Stimulated activated CD8-positive, alpha-beta memory T cell treated with anti-CD3 and anti-CD28 coated beads, Interleukin-4, amount 100 ng/mL, for 1 hour (primary cell): ENCODE measurements at regions not wholly inside any gene's neighbourhood (a gene's known extent, or its start where the extent isn't known, plus 50 kb on each side); places are given as distances from the start of the nearest gene placed in this dataset.
"Not testable (repeated sequence)": the region's sequence is repeated elsewhere in the genome, so short reads cannot be mapped to it uniquely, and the experiment has no call there.

Source experiments
- DNase-seq, 2 donors: peaks; one replicate each; pipeline ENCODE4 v3.0.0-alpha.2; 2020; ENCODE audit warnings: low read depth in 2 of 2, low spot score in 1 of 2

GRCh38 chr2:207216457-207216856, 50.7 kb upstream of the KLF7 start:
- DNase-seq = no peak

- DNase-seq = no peak
Observed at GRCh38 chr2:207217442-207217841, 51.7 kb upstream of the KLF7 start.

DNA sequence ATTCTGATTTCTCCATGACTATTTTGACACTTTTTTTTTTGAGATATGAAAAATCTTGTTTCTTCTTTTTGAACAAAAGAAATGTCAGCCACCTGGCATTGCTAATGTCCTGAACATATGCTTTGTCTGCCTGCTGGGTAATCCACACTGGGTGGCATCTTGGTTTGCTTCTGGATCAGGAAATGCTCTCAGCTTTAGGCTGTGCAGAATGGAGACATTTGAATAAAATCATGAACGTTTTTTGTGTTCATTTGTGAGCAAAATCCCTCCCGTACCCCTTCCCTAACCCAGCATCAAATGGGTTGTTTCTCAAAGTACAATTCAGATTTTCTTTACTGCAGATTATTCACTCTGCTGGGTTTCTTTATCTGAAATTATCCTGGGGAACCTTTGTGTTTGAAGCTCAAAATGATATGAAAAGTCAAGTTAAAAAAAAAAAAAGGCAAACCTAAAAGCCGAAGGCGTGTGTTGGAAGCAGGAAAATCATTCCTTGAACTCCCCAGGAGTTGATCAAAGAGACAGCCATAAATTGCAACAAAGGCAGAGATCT, 53.4 kb upstream of the KLF7 start:
- no peak for DNase-seq

GRCh38 chr2:207219676-207220501, 54.1 kb upstream of the KLF7 start:
- DNase-seq = no peak

DNA sequence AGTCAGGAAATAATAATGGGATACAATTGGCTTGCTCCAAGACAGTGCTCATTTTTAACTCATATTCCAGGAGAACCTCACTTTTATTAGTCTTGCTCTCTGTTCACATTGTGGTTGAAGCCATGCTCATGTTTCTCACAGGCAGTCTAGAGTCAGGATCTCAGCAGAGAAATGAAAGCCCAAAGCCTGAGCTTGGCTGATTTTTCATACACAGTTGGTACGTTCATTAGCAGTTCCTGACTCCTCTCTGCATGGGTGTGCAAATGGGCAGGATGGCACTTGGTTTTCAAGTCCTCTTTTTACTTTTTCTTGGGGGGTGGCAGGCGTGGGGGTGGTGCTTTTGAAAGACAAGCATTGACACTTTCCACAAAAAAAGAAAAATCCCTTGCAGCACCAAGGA, 56.0 kb upstream of the KLF7 start:
- DNase-seq = no peak

DNA sequence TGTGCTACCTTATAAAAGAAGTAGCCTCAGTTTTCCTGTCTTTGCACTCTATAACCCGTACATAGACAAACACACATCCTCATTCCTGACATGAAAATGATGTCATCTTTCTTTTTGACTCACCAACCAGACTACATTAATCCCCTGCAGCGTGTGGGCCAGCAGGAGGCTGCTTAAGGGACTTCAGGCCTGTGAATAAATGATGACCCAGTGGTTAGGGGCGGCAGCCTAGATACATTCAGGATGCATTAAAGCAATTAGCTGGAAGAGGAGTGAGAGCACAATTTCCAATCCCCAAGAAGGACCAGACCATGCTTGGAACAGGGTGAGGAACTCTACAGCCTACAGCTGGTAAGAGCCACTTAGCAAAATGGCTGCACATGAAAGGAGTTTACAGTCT, 57.3 kb upstream of the KLF7 start:
- DNase-seq = no peak

DNA sequence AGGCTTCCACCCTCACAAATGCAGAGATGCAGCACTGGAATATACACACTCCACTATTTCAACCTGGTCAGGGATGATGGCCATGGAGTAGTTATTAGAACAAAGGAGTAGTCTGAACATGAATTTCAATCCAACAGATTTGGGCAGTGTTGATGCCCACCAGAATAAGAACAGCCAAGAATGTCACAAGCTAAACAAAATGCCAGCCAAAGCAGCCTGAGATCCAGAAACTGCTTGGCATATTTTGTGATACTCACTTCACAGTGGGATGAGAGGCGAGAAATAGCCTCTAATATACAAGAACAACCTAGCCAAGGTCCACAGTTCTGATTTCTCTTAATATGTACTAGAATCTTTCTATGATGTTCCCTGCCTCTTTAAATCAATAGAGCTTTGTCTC, 58.6 kb upstream of the KLF7 start:
- DNase-seq = no peak

GRCh38 chr2:207224791-207225482, 59.2 kb upstream of the KLF7 start:
- DNase-seq = no peak

GRCh38 chr2:207225773-207226172, 60.0 kb upstream of the KLF7 start:
- DNase-seq = no peak

GRCh38 chr2:207226243-207226642, 60.5 kb upstream of the KLF7 start:
- no peak for DNase-seq

DNA sequence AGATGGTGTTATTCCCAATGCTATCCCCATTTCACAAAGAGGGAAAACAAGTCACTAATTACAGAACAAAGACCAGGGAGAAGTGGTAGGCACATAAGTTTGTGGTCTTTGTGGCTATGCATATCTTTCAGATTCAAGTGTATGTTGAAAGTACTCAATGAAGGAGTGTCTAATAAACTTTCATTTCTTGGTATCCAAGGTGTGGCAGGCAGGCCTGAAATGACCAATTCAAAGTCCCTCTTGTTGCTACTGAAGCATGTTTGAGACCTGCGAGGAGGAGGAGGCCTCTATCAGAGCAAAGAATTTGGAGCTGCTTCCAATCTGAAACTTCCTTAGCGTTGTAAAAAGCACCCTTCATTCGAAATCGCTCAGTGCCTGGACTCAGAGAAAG, 60.9 kb upstream of the KLF7 start:
- DNase-seq = no peak

- no peak for DNase-seq
Observed at GRCh38 chr2:207227062-207227748, 61.5 kb upstream of the KLF7 start.

GRCh38 chr2:207227749-207228145, 62.0 kb upstream of the KLF7 start:
- no peak for DNase-seq

DNA sequence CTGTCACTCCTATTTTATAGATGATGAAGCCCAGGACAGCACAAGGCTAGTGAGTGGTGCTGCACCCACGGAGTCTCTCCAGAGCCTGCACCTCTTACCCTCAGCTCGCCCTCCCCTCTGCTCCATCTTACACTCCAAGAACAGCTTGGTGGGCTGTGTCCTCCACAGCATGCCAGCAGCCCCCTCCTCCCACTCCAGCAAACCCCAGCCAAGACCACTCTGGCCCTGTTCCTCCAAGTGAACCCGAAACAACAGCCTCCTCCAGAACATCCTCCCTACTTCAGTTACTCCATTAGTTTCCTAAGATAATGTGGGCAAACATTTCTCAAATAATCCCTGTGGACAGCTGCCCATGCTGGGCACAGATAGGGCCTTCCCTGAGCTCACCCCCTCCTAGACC, 62.7 kb upstream of the KLF7 start:
- DNase-seq = no peak

- DNase-seq = no peak
Observed at GRCh38 chr2:207229161-207229560, 63.4 kb upstream of the KLF7 start.

- DNase-seq = no peak
Observed at GRCh38 chr2:207230261-207231105, 64.7 kb upstream of the KLF7 start.

GRCh38 chr2:207231106-207231865, 65.5 kb upstream of the KLF7 start:
- DNase-seq = no peak

- DNase-seq = no peak
Observed at GRCh38 chr2:207231967-207232366, 66.2 kb upstream of the KLF7 start.

DNA sequence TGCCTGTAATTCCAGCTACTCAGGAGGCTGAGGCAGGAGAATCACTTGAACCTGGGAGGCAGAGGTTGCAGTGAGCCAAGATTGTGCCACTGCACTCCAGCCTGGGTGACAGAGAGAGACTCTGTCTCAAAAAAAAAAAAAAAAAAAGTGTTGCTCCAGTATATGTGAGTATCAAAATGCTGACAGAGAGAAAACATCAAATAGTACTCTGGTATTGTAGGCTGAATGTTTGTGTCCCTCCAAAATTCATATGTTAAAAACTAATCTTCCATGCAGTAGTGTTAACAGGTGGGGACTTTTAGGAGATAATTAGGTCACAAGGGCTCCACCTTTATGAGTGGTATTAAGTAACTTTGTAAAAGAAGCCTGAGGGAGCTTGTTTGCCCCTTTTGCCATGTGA, 67.4 kb upstream of the KLF7 start:
- DNase-seq = not testable (repeated sequence)

DNA sequence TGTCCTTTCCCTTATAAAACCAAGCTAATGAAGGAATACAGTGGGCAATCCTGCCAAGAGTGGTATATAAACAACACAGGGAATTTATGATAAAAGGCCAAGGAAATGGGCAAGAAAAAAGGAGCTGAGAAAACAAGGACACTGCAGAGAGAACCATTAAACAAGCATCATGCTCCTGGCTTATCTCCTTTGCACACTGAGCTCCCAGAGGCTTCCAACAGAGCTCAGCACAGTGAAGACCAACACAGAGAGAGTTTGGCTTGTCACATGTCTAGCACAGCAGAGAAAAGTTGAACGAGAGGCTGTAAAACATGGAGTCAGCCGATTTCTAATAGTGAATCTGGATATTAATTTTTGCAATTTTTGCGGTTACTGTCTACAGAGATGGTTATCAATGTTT, 68.0 kb upstream of the KLF7 start:
- DNase-seq = no peak
